Small intestine (tissue), 7 donors: ENCODE measurements at regions not wholly inside any gene's neighbourhood (a gene's known extent, or its start where the extent isn't known, plus 50 kb on each side); places are given as distances from the start of the nearest gene placed in this dataset.

Experiments
- DNase-seq, 2 donors: peaks; one replicate each; pipeline versions ENCODE4 v3.0.0 to v3.0.0-alpha.2; 2013
- FAIRE-seq: peaks from 2 replicates; lab custom pipeline; 2012; peaks lifted over from hg19 to GRCh38; lab: Jason Lieb, UNC
- H3K27ac ChIP-seq, 3 donors: one replicate each; pipeline ENCODE4 v1.5.1; 2013; ENCODE audit warnings: low read length in 2 of 3, mild to moderate bottlenecking in 2 of 3, control low read depth in 1 of 3, inconsistent platforms in 1 of 3, low read depth in 1 of 3, moderate library complexity in 1 of 3
- H3K27me3 ChIP-seq, 3 donors: one replicate each; pipeline ENCODE4 v1.6.1; 2013; ENCODE audit warnings: low read length in 3 of 3, inconsistent platforms in 1 of 3; ENCODE audit not compliant: control insufficient read depth in 3 of 3, insufficient read depth in 3 of 3
- H3K36me3 ChIP-seq, 3 donors: one replicate each; pipeline ENCODE4 v1.6.1; 2013; ENCODE audit warnings: low read length in 3 of 3, inconsistent platforms in 1 of 3, low read depth in 1 of 3, mild to moderate bottlenecking in 1 of 3, moderate library complexity in 1 of 3; ENCODE audit not compliant: control insufficient read depth in 3 of 3, insufficient read depth in 2 of 3
- H3K4me1 ChIP-seq, 3 donors: one replicate each; pipeline ENCODE4 v1.6.1; 2013; ENCODE audit warnings: low read length in 2 of 3, inconsistent platforms in 1 of 3, low read depth in 1 of 3, mild to moderate bottlenecking in 1 of 3, moderate library complexity in 1 of 3; ENCODE audit not compliant: control insufficient read depth in 3 of 3, insufficient read depth in 2 of 3
- H3K4me3 ChIP-seq, 3 donors: one replicate each; pipeline ENCODE4 v1.5.1; 2013; ENCODE audit warnings: low read length in 3 of 3, control low read depth in 1 of 3, inconsistent platforms in 1 of 3, low read depth in 1 of 3, mild to moderate bottlenecking in 1 of 3, moderate library complexity in 1 of 3
- H3K9me3 ChIP-seq, 2 donors: one replicate each; pipeline ENCODE4 v1.6.1; 2013; ENCODE audit warnings: low read depth in 1 of 2, low read length in 1 of 2; ENCODE audit not compliant: control insufficient read depth in 2 of 2, insufficient read depth in 1 of 2
- WGBS, 3 donors: extraction: QIAGEN DNeasy Blood & Tissue Kit; methylation state at CpG; one replicate each; pipeline ENCODE4 v1.1.7; 2013; 5-methylcytosine and 5-hydroxymethylcytosine counted together
- donor health status: healthy with polysubstance abuse.
- donor health status: control.
- donor health status: control.
- donor health status: Bipolar disorder and iron deficiency.
- donor health status: healthy.

DNA sequence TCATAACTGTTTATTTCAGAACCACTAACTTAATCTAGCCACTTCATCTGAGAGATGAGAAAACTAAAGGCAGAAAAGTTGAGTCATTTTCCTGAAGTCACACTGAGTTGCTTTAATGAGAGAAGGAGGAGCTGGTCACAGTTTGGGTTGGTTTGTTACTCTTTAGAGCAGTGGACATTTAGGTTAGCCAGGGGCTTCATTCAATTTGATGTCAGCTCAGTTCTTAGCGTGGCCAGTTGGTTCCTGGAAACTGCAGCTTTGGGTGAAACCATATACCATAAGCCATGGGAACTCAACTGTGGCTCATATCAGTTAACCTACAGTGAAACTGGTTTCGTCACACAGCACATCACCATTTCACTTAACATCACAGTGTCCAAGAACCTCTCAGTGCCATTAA, 59.2 kb upstream of the ADORA2B start:
- Histone ChIP-seq H3K4me1 (no peaks in the 10 kb centered on the region), H3K27ac (no peak overlapping the region), H3K4me3 (no peak overlapping the region), H3K9me3 (no peaks in the 10 kb centered on the region), H3K27me3 (no peaks in the 10 kb centered on the region), H3K36me3 (no peaks in the 10 kb centered on the region)
- WGBS, 3 donors = 88 to 89% (median 88%) methylated on average over 2 of the region's 2 CpGs
- FAIRE-seq (no peak), DNase-seq (no peak)

DNA sequence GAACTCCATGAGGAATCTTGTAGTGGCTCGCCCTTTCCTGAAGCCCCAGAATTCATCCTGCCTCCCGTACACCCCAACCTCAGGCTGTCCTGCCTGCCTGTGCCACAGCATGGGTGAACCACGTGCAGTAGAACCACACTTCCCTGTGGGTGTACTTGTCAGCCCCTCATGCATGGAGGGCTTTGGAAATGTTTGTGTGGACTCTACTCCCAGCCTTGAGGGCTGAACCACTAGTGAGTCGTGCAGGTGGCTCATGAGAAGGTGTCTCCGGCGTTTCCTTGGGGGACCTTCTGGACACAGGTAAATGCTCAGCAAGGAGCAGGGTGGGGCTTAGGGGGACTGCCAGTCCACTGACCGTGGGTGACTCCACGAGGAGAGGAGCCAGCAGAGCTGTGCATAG, 58.7 kb upstream of the ADORA2B start:
- Histone ChIP-seq H3K4me3 (no peak overlapping the region), H3K27me3 (no peaks in the 10 kb centered on the region), H3K27ac (no peak overlapping the region), H3K36me3 (no peaks in the 10 kb centered on the region), H3K9me3 (no peaks in the 10 kb centered on the region), H3K4me1 (no peaks in the 10 kb centered on the region)
- DNase-seq (no peak), FAIRE-seq (no peak)
- WGBS, 3 donors = 79 to 100% (median 82%) methylated on average over 1 to 8 of the region's 8 CpGs

DNA sequence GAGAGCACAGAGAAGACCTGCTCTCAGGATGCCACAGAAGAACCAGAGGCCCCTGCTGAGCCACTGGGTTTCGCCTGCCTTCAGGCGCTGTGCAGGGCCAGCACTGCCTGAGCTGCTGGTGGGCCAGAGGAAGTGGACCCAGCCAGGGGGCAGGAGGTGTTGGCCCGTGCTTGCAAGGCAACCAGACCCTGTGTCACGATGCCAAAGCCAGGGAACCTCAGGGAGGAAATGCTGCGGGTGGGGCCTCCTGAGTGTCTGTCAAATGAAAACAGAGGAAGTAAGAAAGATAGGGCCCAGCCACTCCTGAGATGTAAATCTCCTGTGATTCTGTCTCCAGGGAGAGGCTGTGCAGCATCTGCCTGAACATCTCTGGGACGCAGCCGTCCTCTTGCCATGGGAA, 58.1 kb upstream of the ADORA2B start:
- WGBS, 3 donors = 50 to 76% methylated on average over 7 of the region's 7 CpGs; no CpG with 5 or more reads in 1 of the 3 donors
- Histone ChIP-seq H3K36me3 (no peaks in the 10 kb centered on the region), H3K27me3 (no peaks in the 10 kb centered on the region), H3K9me3 (no peaks in the 10 kb centered on the region), H3K4me3 (no peak overlapping the region), H3K27ac (no peak overlapping the region), H3K4me1 (no peaks in the 10 kb centered on the region)
- no peak for FAIRE-seq
- DNase-seq = no peak

DNA sequence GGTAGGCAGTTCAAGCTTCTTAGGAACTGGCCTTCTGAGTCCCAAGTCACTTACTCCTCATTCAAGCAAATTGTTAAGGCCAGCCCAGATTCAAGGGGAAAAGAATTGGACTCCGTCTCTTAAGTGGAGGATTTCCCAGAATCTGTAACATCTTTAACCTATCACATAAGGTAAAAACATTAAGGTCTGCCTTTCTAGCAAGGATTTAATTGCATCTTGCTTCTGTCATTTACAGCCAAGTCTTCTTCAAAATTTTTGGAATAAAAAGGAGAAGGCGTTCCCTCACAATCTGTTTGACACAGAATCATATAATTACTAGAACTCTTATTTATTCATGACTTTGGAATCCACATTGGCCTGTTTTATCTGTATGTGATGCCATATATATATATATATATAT, 56.5 kb upstream of the ADORA2B start:
- FAIRE-seq (no peak), DNase-seq (no peak)
- no peaks in the 10 kb centered on the region for H3K4me1 ChIP-seq
- 92 to 97% methylated on average over 2 of the region's 2 CpGs; no CpG with 5 or more reads in 1 of the 3 donors for WGBS, 3 donors
- H3K36me3 ChIP-seq = no peaks in the 10 kb centered on the region
- H3K9me3 ChIP-seq = no peaks in the 10 kb centered on the region
- no peak overlapping the region for H3K4me3 ChIP-seq
- H3K27me3 ChIP-seq = no peaks in the 10 kb centered on the region
- H3K27ac ChIP-seq = no peak overlapping the region

DNA sequence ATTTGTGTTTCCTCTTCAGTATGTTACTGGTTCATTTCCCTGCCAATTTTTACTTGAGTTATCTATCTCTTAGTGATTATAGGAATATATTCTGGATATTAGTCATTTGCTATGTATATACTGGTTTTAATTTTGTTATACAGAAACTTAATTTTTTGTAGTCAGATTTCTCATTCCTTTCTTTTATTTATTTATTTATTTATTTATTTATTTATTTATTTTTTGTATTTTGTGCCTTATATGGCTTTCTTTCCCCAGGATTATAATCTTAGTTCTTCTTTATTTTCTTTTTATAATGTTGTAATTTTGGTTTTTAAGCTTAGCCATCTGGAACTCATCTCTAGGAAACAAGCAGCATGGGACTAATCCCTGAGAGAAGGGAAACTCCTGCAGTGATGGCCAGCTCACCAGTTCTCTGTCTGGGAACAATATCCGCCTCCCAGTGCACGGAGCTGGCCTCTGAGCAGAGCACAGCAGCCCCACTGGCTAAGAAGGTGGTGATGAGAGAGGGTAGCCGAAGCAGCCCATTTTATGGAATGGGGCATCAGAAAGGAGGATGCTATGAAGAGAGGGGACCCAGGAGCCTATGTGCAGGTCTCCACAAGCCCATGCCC, 54.5 kb upstream of the ADORA2B start:
- DNase-seq (no peak), FAIRE-seq (no peak)
- Histone ChIP-seq H3K36me3 (no peaks in the 10 kb centered on the region), H3K4me3 (no peak overlapping the region), H3K9me3 (no peaks in the 10 kb centered on the region), H3K27me3 (no peaks in the 10 kb centered on the region), H3K27ac (no peak overlapping the region), H3K4me1 (peaks cover 0 to 4% (median 0%) of the 10 kb centered on the region in 3 donors)
- 90 to 96% (median 95%) methylated on average over 3 of the region's 3 CpGs for WGBS, 3 donors

DNA sequence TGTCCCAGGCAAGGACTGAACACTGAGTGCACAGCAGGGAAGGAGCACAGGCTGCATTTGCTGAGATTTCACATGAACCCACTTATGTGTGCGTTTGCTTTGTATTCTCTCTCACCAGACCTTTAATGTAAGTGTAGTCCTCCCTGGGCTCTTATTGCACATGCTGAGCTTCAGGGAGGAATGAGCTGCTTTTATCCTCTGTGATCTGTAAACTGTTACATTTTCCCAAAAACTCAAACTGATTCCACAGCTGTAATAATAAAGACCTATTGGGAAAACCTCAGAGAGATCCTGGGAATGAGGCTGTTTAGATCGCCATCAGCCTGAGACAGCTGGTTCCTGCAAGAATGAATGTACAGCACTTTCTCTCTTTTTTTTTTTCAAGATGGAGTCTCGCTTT, 53.6 kb upstream of the ADORA2B start:
- H3K36me3 ChIP-seq = no peaks in the 10 kb centered on the region
- H3K4me1 ChIP-seq = peaks cover 0 to 4% (median 0%) of the 10 kb centered on the region in 3 donors
- no peaks in the 10 kb centered on the region for H3K9me3 ChIP-seq
- H3K4me3 ChIP-seq = no peak overlapping the region
- FAIRE-seq (no peak), DNase-seq (no peak)
- no peak overlapping the region for H3K27ac ChIP-seq
- no peaks in the 10 kb centered on the region for H3K27me3 ChIP-seq
- 84 to 96% (median 93%) methylated on average over 3 of the region's 3 CpGs for WGBS, 3 donors

DNA sequence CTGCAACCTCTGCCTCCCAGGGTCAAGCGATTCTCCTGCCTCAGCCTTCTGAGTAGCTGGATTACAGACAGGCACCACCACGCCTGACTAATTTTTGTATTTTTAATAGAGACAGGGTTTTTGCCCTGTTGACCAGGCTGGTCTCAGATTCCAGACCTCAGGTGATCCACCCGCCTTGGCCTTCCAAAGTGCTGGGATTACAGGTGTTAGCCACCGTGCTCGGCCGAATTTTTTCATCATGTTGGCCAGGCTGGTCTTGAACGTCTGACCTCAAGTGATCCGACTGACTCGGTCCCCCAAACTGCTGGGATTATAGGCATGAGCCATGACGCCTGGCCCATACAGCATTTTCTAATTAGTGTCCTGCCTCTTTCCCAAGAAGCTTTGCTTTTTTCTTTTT, 52.7 kb upstream of the ADORA2B start:
- Histone ChIP-seq H3K4me1 (peaks cover 0 to 4% (median 0%) of the 10 kb centered on the region in 3 donors), H3K36me3 (no peaks in the 10 kb centered on the region), H3K27me3 (no peaks in the 10 kb centered on the region), H3K27ac (no peak overlapping the region), H3K9me3 (no peaks in the 10 kb centered on the region), H3K4me3 (no peak overlapping the region)
- WGBS, 3 donors = 87 to 93% (median 92%) methylated on average over 10 of the region's 10 CpGs
- DNase-seq = no peak
- no peak for FAIRE-seq

DNA sequence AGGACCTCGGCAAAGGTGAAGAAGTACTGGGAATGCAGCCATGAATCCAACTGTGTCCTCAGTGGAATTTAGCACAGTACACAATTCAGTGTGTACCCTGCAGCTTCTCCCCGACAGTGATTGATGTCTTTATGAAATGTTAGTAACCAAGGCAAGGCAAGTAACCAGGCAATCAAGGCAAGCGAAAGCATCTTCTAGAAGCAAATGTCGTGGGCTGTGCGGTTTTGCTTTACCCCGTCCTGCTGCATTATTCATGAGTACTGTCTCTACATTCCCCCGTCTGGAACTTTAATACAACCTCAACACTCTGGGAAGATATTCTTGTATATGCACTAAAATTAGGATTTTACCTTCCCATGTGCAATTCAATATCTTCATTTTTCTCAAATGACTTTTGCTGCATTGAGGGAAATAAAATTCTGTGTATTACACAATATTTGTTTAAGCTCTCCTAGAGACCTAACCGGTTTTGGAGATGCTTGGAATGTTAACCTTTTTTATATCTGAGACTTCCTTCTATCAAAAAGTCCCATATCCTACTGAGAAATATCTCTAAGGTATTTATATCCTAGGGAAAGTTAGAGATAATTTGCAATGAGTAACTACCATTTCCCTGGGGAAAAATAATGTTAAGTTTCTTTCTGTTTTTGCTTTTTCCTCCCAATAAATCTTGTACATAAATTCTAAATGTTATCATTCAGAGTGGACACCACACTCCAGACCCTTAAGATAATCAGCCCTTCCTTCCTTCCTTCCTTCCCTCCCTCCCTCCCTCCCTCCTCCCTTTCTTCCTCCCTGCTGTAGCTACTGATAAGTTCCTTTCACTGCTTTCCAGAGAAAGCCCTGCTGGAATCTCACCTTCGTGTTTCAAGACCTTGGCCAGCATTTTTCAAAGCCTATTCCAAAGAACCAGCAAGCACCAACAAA, 51.9 kb upstream of the ADORA2B start:
- FAIRE-seq = no peak
- WGBS, 3 donors = 46 to 53% (median 49%) methylated on average over 9 of the region's 9 CpGs
- no peaks in the 10 kb centered on the region for H3K9me3 ChIP-seq

More for the DNA sequence above, 51.9 kb upstream of the ADORA2B start:
- peak in 1 of 2 donors; percentile 37 for DNase-seq
- Histone ChIP-seq H3K4me3 (no peak overlapping the region), H3K36me3 (no peaks in the 10 kb centered on the region), H3K27ac (no peak overlapping the region), H3K27me3 (no peaks in the 10 kb centered on the region), H3K4me1 (peaks cover 0 to 4% (median 0%) of the 10 kb centered on the region in 3 donors)
